GM23338 (cell line): ENCODE measurements at regions not wholly inside any gene's neighbourhood (a gene's known extent, or its start where the extent isn't known, plus 50 kb on each side); places are given as distances from the start of the nearest gene placed in this dataset.

Experiments
- ATAC-seq: fragments of 200-7000 bp; cut with Tn5 transposase; 3 replicates; pipeline ENCODE4 v1.9.1; 2020
- DNase-seq: peaks from one replicate; pipeline ENCODE4 v3.0.0-alpha.2; 2015; ENCODE audit warnings: low spot score
- H2AFZ ChIP-seq: fragments of 200-600 bp; sonication (generic); 2 replicates; pipeline ENCODE4 v1.8.0; 2016; ENCODE audit warnings: antibody characterized with exemption, mild to moderate bottlenecking, moderate library complexity
- H3F3A ChIP-seq: fragments of 200-600 bp; sonication (generic); replicated peaks from 2 replicates; pipeline ENCODE4 v1.8.0; 2017; ENCODE audit warnings: antibody characterized with exemption, mixed run types, low read depth
- H3K27ac ChIP-seq: fragments of 200-600 bp; sonication (generic); 2 replicates; pipeline ENCODE4 v1.6.1; 2016; ENCODE audit warnings: low read depth
- H3K27me3 ChIP-seq: fragments of 200-600 bp; sonication (generic); 2 replicates; pipeline ENCODE4 v1.8.0; 2016; ENCODE audit warnings: mild to moderate bottlenecking, mixed run types, moderate library complexity; ENCODE audit not compliant: insufficient read depth
- H3K36me3 ChIP-seq: fragments of 200-600 bp; sonication (generic); 2 replicates; pipeline ENCODE4 v1.8.0; 2016; ENCODE audit warnings: mild to moderate bottlenecking; ENCODE audit not compliant: insufficient read depth
- H3K4me1 ChIP-seq: fragments of 200-600 bp; sonication (generic); 2 replicates; pipeline ENCODE4 v1.8.0; 2016; ENCODE audit warnings: mild to moderate bottlenecking, moderate library complexity; ENCODE audit not compliant: insufficient read depth
- H3K4me2 ChIP-seq: fragments of 200-600 bp; sonication (generic); 2 replicates; pipeline ENCODE4 v1.7.1; 2017; ENCODE audit warnings: mixed run types
- H3K4me3 ChIP-seq: fragments of 200-600 bp; sonication (generic); 2 replicates; pipeline ENCODE4 v1.6.1; 2016; ENCODE audit warnings: mixed run types
- H3K79me2 ChIP-seq: fragments of 200-600 bp; sonication (generic); replicated peaks from 2 replicates; pipeline ENCODE4 v1.8.0; 2017; ENCODE audit warnings: mild to moderate bottlenecking; ENCODE audit not compliant: insufficient read depth
- H3K9me2 ChIP-seq: fragments of 200-600 bp; sonication (generic); 2 replicates; pipeline ENCODE4 v1.8.0; 2017; ENCODE audit not compliant: insufficient read depth
- H4K20me1 ChIP-seq: fragments of 200-600 bp; sonication (generic); replicated peaks from 2 replicates; pipeline ENCODE4 v1.8.0; 2017; ENCODE audit warnings: mild to moderate bottlenecking; ENCODE audit not compliant: insufficient read depth
- H3K27ac Mint-ChIP-seq: 2 replicates; pipeline ENCODE4 v1.8.0; 2020; ENCODE audit warnings: inconsistent platforms, mild to moderate bottlenecking, moderate library complexity, mixed read lengths
- H3K27me3 Mint-ChIP-seq: 3 replicates; pipeline ENCODE4 v1.8.0; 2022; ENCODE audit warnings: low read depth, mild to moderate bottlenecking, moderate library complexity, mixed read lengths, inconsistent platforms; ENCODE audit not compliant: insufficient read depth, poor library complexity
- H3K36me3 Mint-ChIP-seq: 3 replicates; pipeline ENCODE4 v1.8.0; 2021; ENCODE audit warnings: low read depth, mild to moderate bottlenecking, inconsistent platforms, moderate library complexity, mixed read lengths
- H3K4me1 Mint-ChIP-seq: 3 replicates; pipeline ENCODE4 v1.8.0; 2020; ENCODE audit warnings: mild to moderate bottlenecking, inconsistent platforms, mixed read lengths
- H3K4me3 Mint-ChIP-seq: 3 replicates; pipeline ENCODE4 v1.8.0; 2021; ENCODE audit warnings: moderate library complexity, mild to moderate bottlenecking, inconsistent platforms, mixed read lengths
- H3K9me3 Mint-ChIP-seq: 3 replicates; pipeline ENCODE4 v1.8.0; 2020; ENCODE audit warnings: moderate library complexity, mild to moderate bottlenecking, inconsistent platforms, mixed read lengths
- EZH2 ChIP-seq: fragments of 200-600 bp; sonication (generic); IDR thresholded peaks from one replicate; pipeline ENCODE4 v1.8.0; 2017; ENCODE audit warnings: antibody characterized with exemption, mild to moderate bottlenecking, low read depth; ENCODE audit not compliant: unreplicated experiment
- EZH2phosphoT487 ChIP-seq: fragments of 200-600 bp; sonication (generic); IDR thresholded peaks from one replicate; pipeline ENCODE4 v1.8.1; 2018; ENCODE audit warnings: antibody characterized with exemption; ENCODE audit not compliant: unreplicated experiment
- JUNB ChIP-seq: IDR thresholded peaks from one replicate; pipeline ENCODE4 v1.6.1; 2016; ENCODE audit warnings: antibody characterized with exemption; ENCODE audit not compliant: unreplicated experiment
- POLR2AphosphoS5 ChIP-seq: IDR thresholded peaks from 2 replicates; pipeline ENCODE4 v1.6.1; 2016; ENCODE audit warnings: antibody characterized with exemption, low read depth
- TF ChIP-seq, protein P1 (sequence below): fragments of 250-450 bp; sonication (Bioruptor Pico); IDR thresholded peaks from 2 replicates; pipeline ENCODE4 v1.5.0; 2020; ENCODE audit warnings: mild to moderate bottlenecking, moderate library complexity
- TF ChIP-seq, protein P2 (sequence below): IDR thresholded peaks from 2 replicates; pipeline ENCODE4 v1.6.1; 2016; ENCODE audit warnings: antibody characterized with exemption

- TF ChIP-seq, protein P1, sequence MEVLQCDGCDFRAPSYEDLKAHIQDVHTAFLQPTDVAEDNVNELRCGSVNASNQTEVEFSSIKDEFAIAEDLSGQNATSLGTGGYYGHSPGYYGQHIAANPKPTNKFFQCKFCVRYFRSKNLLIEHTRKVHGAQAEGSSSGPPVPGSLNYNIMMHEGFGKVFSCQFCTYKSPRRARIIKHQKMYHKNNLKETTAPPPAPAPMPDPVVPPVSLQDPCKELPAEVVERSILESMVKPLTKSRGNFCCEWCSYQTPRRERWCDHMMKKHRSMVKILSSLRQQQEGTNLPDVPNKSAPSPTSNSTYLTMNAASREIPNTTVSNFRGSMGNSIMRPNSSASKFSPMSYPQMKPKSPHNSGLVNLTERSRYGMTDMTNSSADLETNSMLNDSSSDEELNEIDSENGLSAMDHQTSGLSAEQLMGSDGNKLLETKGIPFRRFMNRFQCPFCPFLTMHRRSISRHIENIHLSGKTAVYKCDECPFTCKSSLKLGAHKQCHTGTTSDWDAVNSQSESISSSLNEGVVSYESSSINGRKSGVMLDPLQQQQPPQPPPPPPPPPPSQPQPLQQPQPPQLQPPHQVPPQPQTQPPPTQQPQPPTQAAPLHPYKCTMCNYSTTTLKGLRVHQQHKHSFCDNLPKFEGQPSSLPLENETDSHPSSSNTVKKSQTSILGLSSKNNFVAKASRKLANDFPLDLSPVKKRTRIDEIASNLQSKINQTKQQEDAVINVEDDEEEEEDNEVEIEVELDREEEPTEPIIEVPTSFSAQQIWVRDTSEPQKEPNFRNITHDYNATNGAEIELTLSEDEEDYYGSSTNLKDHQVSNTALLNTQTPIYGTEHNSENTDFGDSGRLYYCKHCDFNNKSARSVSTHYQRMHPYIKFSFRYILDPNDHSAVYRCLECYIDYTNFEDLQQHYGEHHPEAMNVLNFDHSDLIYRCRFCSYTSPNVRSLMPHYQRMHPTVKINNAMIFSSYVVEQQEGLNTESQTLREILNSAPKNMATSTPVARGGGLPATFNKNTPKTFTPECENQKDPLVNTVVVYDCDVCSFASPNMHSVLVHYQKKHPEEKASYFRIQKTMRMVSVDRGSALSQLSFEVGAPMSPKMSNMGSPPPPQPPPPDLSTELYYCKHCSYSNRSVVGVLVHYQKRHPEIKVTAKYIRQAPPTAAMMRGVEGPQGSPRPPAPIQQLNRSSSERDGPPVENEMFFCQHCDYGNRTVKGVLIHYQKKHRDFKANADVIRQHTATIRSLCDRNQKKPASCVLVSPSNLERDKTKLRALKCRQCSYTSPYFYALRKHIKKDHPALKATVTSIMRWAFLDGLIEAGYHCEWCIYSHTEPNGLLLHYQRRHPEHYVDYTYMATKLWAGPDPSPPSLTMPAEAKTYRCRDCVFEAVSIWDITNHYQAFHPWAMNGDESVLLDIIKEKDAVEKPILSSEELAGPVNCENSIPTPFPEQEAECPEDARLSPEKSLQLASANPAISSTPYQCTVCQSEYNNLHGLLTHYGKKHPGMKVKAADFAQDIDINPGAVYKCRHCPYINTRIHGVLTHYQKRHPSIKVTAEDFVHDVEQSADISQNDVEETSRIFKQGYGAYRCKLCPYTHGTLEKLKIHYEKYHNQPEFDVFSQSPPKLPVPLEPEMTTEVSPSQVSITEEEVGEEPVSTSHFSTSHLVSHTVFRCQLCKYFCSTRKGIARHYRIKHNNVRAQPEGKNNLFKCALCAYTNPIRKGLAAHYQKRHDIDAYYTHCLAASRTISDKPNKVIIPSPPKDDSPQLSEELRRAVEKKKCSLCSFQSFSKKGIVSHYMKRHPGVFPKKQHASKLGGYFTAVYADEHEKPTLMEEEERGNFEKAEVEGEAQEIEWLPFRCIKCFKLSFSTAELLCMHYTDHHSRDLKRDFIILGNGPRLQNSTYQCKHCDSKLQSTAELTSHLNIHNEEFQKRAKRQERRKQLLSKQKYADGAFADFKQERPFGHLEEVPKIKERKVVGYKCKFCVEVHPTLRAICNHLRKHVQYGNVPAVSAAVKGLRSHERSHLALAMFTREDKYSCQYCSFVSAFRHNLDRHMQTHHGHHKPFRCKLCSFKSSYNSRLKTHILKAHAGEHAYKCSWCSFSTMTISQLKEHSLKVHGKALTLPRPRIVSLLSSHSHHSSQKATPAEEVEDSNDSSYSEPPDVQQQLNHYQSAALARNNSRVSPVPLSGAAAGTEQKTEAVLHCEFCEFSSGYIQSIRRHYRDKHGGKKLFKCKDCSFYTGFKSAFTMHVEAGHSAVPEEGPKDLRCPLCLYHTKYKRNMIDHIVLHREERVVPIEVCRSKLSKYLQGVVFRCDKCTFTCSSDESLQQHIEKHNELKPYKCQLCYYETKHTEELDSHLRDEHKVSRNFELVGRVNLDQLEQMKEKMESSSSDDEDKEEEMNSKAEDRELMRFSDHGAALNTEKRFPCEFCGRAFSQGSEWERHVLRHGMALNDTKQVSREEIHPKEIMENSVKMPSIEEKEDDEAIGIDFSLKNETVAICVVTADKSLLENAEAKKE, result no peak
- TF ChIP-seq, protein P2, sequence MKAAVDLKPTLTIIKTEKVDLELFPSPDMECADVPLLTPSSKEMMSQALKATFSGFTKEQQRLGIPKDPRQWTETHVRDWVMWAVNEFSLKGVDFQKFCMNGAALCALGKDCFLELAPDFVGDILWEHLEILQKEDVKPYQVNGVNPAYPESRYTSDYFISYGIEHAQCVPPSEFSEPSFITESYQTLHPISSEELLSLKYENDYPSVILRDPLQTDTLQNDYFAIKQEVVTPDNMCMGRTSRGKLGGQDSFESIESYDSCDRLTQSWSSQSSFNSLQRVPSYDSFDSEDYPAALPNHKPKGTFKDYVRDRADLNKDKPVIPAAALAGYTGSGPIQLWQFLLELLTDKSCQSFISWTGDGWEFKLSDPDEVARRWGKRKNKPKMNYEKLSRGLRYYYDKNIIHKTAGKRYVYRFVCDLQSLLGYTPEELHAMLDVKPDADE, result no peak
- no peak for TF ChIP-seq POLR2AphosphoS5
- no peak for TF ChIP-seq EZH2phosphoT487
- no peak for TF ChIP-seq EZH2
These were observed 295.9 kb downstream of the GJA1 start (continued) for GRCh38 chr6:121731381-121731780.

DNA sequence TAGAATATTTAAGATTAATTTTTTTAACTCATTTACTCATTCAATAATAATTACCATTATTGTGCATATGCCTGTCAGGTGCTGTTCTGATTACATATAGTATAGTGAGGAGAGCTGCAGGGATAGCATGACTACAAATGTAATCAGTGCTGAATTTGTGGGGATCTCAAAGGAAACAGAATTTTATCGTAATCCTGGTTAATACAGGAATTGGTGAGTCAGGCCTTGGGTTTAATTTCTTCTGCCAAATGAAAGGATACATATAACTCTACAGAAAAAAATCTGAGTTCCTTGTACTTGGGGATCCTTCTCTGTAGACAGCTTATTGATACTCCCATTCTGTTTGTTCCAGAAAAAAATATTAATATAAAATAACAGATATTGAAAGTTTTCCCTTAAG is 297.2 kb downstream of the GJA1 start:
- Mint-ChIP-seq H3K9me3 (peaks cover 17% of the 10 kb centered on the region), H3K4me1 (no peaks in the 10 kb centered on the region), H3K4me3 (no peak overlapping the region), H3K27ac (no peak overlapping the region), H3K27me3 (no peaks in the 10 kb centered on the region), H3K36me3 (peaks cover 16% of the 10 kb centered on the region)
- ATAC-seq (no peak), DNase-seq (no peak)
- Histone ChIP-seq H3K79me2 (no peaks in the 10 kb centered on the region), H3K4me3 (no peak overlapping the region), H2AFZ (no peak overlapping the region), H3F3A (no peaks in the 10 kb centered on the region), H3K9me2 (no peaks in the 10 kb centered on the region), H3K27me3 (no peaks in the 10 kb centered on the region), H3K4me1 (no peaks in the 10 kb centered on the region), H3K27ac (no peak overlapping the region), H4K20me1 (no peaks in the 10 kb centered on the region), H3K36me3 (no peaks in the 10 kb centered on the region), H3K4me2 (no peak overlapping the region)
- TF ChIP-seq POLR2AphosphoS5, result no peak
- no peak for TF ChIP-seq JUNB
